GM19467 (cell line): ENCODE measurements at regions not wholly inside any gene's neighbourhood (a gene's known extent, or its start where the extent isn't known, plus 50 kb on each side); places are given as distances from the start of the nearest gene placed in this dataset.
"Not testable (repeated sequence)": the region's sequence is repeated elsewhere in the genome, so short reads cannot be mapped to it uniquely, and the experiment has no call there.

Experiments
- ATAC-seq: cut with Tn5 transposase; IDR thresholded peaks from one replicate; pipeline ENCODE4 v1.9.1; 2021; ENCODE audit warnings: mild to moderate bottlenecking, moderate library complexity; ENCODE audit not compliant: unreplicated experiment

DNA sequence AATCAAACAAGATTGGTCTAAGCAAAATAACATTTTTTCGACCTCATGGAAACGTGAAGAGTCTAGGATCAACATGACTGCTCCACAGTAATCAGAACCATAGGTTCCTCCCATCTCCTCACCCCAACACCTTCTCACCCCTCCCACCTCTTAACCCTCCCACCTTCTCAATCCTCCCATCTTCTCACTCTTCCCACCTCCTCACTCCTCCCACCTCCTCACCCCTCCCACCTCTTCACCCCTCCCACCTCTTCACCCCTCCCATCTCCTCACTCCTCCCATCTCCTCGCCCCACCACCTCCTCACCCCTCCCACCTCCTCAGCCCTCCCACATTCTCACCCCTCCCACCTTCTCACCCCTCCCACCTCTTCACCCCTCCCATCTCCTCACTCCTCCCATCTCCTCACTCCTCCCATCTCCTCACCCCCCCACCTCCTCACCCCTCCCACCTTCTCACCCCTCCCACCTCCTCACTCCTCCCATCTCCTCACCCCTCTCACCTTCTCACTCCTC, 567.4 kb downstream of the C6orf118 start:
- ATAC-seq = no peak

- ATAC-seq = not testable (repeated sequence)
Measured at GRCh38 chr6:164736090-164736489, 573.3 kb downstream of the C6orf118 start.

- ATAC-seq = no peak
Measured at GRCh38 chr6:164731539-164731938, 577.9 kb downstream of the C6orf118 start.

GRCh38 chr6:164721460-164721859, 587.9 kb downstream of the C6orf118 start:
- ATAC-seq = no peak

GRCh38 chr6:164700497-164700896, 608.9 kb downstream of the C6orf118 start:
- no peak for ATAC-seq

DNA sequence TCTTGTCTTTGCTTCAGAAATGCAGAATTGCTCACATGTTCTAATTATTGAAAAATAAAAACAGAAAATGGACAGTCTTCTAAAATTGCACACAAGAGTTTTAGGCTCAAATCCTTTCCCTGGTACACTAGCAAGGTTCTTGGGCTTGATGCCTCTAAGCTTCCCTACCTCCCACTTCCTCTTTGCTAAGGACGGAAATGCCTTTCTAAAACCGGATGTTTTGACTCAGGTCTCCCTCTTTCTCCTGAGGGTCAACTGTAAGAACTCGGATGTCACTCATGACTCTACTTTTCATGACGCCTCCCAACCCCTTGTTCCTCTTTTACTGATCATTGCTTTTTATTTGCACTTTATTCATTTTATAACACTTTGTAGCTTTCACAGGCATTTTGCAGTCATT, 613.5 kb downstream of the C6orf118 start:
- ATAC-seq = no peak

DNA sequence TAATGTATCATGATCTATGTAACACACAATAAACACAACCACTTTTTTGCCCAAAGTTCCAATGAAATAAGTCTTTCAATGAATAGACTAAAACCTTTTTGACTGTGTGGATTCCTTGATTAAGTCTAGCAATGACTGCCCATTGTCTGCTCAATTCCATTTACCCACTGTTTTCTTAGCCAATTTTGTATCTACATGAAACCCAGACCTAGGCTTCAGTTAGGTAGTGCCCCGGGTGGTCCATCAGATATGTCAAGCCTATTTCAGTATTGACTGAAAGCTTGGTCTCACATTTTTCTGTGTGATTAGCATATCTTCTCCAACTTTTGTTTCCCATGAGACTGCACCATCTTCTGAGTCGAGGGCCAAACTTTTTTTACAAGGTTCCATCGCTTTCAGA, 615.0 kb downstream of the C6orf118 start:
- no peak for ATAC-seq

- no peak for ATAC-seq
Measured at GRCh38 chr6:164693944-164694343, 615.5 kb downstream of the C6orf118 start.

- no peak for ATAC-seq
Measured at GRCh38 chr6:164692772-164693510, 616.5 kb downstream of the C6orf118 start.

- ATAC-seq = no peak
Measured at GRCh38 chr6:164690702-164691500, 618.5 kb downstream of the C6orf118 start.

DNA sequence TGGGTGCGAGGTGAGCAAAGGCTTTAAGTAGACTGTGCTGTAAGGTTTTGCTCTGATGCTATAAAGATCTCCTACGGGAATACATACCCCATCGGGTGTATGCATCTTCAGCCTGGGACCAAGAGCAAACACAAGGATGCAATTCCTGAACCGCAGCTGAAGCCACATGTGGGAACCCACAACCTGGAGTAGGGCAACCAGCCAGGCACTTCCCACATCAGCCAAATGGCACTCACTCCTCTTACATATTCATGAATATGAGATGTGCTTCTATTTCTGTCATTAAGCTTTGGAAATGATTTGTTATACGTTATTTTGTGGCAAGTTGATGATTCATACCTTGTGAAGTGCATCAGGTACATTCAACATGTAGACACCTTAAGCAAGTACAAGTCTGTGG, 619.2 kb downstream of the C6orf118 start:
- ATAC-seq = no peak

DNA sequence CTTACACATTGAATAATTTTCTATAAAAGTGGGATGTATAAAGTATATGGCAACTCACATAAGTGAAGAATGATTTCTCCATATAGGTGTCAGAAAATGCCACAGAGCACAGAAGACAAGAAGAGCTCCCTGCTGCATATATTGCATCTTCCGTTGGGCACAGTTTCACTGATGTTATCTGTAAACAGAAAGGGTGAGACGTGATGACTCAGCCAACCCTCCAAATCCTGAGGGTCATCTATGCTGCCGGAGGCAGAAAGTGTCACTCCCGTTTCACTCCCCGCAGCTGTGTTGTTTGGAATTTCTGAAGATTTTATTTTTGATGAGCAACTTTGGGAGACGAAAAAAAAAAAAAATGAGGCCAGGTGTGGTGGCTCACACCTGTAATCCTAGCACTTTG, 644.1 kb downstream of the C6orf118 start:
- ATAC-seq = no peak

DNA sequence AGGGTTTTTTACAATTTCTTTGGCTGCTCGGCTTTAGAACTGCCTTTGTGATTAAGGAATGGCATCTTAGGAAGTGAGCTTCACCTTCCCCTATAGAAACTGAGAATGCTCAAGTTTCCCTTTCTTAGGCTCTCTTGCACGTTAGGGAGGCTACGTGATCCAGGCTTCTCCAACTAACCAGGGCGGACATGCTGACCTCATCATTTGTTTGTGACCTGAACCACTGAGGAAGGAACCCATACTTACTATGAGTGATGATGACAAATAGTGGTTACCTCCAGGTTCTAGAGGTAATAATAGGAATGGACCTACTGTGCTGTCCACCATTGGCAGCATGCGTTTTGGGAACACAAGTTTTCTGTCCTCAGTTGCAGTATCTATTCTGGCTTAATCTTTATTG, 645.8 kb downstream of the C6orf118 start:
- ATAC-seq = no peak

DNA sequence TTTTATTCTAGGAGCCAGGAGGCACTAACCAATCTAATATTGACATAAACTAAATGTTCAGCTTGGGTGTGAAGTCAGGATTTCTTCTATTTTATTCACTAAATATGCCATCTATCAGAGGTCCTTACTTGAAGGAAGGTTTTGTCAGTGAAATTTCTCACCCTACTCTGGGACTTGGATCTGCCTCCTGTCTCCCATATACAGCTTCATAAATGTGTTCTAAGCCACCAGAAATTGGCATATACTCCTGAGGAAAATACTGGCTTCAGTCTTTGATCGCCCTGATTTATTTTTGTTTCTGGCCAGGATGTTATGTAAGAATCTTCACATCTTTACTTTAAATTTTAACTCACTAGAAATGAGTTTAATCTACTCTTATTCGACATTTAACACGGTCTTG, 647.7 kb downstream of the C6orf118 start:
- ATAC-seq = no peak

DNA sequence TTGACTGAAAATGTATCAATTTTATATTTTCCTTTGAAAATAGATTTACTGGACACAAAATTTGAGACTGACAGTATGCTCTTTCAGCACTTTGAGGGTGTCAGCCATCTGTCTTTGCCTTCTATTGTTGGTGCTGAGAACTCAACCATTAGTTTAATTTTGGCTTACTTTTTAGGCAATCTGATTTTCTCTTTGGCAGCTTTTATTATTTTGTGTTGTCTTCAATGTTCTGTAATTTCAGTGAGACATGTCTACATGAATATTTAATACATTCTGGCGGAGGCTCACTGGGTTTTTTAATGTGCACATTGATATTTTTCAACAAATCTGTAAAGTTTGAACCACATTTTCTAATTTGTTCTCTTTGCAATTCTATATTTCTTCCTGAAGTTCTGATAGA, 648.6 kb downstream of the C6orf118 start:
- ATAC-seq = no peak

- no peak for ATAC-seq
Measured at GRCh38 chr6:164640956-164641355, 668.4 kb downstream of the C6orf118 start.

DNA sequence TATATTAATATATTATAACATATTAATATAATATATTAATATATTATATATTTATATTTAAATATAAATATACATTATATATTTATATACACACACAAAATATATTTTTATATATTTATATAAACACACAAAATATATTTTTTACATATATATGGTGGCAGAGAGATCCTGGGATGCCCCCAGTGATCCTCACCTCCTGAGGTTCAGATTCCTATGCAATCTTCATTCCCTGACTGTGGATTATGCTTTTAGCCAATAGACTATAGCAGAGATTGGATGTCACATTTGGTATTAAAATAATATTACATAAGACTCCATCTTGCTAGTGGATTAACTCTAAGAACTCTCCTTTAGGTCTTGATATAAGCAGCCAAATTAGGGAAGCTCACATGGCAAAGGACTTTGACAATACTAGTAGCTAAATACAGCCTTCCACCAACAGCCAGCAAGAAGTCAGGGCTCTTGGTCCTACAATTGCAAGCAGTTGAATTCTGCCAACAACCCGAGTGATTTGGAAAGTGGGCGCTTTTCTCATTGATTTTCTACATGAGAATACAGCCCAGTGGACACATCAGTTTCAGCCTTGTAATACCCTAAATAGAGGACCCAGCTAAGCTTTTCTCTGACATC, 681.0 kb downstream of the C6orf118 start:
- no peak for ATAC-seq

DNA sequence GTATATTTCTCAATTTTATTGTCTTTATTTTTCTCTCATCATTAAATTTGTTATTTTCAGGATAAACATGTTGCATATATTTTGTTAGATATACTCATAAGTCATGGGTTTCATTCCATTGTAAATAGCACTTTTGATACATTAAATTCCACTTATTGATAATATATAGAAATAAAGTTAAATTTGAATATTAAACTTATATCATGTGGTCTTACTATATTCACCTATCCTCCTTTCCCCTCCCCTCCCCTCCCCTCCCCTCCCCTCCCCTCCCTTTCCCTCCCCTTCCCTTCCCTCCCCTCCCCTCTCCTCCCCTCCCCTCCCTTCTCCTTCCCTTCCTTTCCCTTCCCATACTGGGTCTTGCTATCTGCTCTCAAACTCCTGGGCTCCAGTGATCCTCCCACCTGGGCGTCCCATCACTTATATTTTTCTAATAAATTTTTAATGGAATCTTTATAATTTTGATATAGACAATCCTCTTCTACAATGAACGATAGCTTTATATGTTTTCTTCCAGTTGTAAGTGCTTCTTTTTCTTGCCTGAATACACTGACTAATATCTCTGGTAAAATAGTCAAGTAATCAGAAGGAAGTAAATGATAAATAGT, 692.4 kb downstream of the C6orf118 start:
- ATAC-seq = no peak

DNA sequence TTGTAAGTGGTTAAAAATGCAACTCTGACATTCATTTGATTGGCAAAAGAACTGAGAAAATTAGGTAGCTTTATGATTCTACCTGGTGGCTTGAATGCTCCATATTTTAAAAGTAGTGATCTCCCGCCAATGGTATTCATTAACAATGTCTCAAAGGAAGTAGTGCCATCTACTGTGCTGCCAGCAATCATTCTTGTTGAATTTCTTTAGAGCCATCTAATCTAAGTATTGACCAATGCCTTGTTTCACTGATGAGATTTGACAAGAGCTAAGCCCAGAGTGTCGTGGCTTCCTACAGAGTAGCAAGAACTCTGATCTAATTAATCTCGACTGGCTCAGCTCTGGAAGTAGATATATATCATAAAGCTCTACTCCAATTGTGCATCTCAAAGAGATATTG, 696.7 kb downstream of the C6orf118 start:
- no peak for ATAC-seq

DNA sequence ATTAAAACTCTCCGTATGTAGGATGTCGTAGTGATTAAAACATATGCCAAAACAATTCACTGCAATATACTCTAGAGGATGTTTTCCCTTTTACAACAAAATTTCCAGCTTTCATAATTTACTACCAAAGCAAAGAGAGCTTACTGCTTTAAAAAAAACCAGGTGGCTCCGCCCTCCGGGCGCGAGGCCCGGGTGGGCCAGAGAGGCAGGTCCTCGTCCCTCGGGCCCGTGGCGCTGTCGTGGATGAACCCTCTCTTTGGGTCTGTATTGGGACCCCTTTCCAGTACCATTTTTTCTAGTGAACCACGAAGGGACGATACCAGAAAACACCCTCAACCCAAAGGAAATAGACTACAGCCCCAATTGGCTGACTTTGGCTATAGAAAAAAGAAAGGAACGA, 698.5 kb downstream of the C6orf118 start:
- not testable (repeated sequence) for ATAC-seq

GRCh38 chr6:164602415-164602814, 707.0 kb downstream of the C6orf118 start:
- not testable (repeated sequence) for ATAC-seq
